ENCODE measurements at regions not wholly inside any gene's neighbourhood (a gene's known extent, or its start where the extent isn't known, plus 50 kb on each side); places are given as distances from the start of the nearest gene placed in this dataset.

DNA sequence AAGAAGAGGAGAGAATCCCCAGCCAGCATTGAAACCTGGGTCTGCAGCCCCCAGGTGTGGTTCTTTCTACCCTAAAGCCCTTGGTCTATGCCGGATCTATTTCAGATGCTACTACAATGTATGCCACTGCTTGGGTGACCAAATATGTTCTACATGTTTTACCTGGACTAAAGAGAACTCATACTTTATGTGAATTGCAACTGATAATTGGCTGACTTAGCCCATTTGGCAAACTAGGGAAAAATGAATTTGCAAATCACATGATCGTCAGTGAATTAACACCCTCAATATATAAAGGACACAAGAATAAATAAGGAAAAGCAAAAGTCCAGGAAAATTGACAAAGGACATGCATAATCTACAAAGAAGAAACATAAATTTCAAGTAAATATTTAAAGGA lies 308.8 kb upstream of the IRX2 start:
- TF ChIP-seq CTCF (conservative IDR thresholded peaks at IDR 0.05; ENCODE audit: low read depth, low read length) = no peak
- TF ChIP-seq EZH2phosphoT487 (IDR thresholded peaks at IDR 0.05; ENCODE audit: borderline replicate concordance, low read length) = no peak
- no peak for TF ChIP-seq EZH2 (IDR thresholded peaks at IDR 0.05; ENCODE audit: low read length, unreplicated experiment)
- ChIA-PET CTCF (no interaction called here), POLR2A (ENCODE audit: unreplicated experiment) (no interaction called here)
- Histone ChIP-seq H3K9me2 (replicated peaks; ENCODE audit: low read length) (no peaks in the 10 kb centered on the region), H3K27me3 (ENCODE audit: low read length) (no peaks in the 10 kb centered on the region), H3K9me3 (ENCODE audit: low read length) (peaks cover 18% of the 10 kb centered on the region; the same call in 1 of the 2 replicates), H3K36me3 (ENCODE audit: low read depth, low read length) (no peaks in the 10 kb centered on the region), H3K27ac (ENCODE audit: low read length) (no peak overlapping the region), H4K20me1 (ENCODE audit: low read length) (no peaks in the 10 kb centered on the region), H3F3A (ENCODE audit: low read length, unreplicated experiment) (no peaks in the 10 kb centered on the region), H3K79me2 (ENCODE audit: low read length) (no peaks in the 10 kb centered on the region), H2AFZ (ENCODE audit: low read length) (no peak overlapping the region), H3K4me1 (ENCODE audit: insufficient read depth, low read length) (no peaks in the 10 kb centered on the region), H3K4me3 (ENCODE audit: low read length) (no peak overlapping the region), H3K9ac (ENCODE audit: low read length) (no peak overlapping the region), H3K4me2 (ENCODE audit: low read length) (no peak overlapping the region)
- ATAC-seq (no peak), DNase-seq (no peak)
- intact Hi-C loops (cut with micrococcal nuclease) = no loop called here
- no TSS peak for BruUV-seq (replicated peaks)

DNA sequence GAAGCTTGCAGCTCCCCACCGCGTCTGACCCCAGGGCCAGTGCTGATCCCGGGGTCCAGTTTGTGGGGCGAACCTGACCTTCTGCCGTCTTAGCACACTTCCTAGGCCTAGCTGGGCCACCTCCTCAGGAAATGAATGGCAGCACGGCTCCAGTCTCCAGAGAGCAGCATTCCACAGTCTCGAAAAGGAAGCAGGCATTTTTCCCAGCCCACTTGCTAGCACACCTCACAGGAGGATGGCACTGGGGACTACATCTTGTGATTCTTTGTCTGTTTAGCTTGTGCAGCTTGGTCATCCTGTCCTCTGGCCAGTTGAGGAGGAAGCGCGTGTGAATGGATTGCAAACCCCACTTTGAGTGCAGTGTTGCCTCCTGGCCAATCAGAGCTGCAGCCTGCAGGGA lies 308.0 kb upstream of the IRX2 start:
- TF ChIP-seq CTCF (conservative IDR thresholded peaks at IDR 0.05; ENCODE audit: low read depth, low read length) = no peak
- TF ChIP-seq EZH2phosphoT487 (IDR thresholded peaks at IDR 0.05; ENCODE audit: borderline replicate concordance, low read length) = no peak
- BruUV-seq (replicated peaks) = no TSS peak
- Histone ChIP-seq H3K27ac (ENCODE audit: low read length) (no peak overlapping the region), H3K27me3 (ENCODE audit: low read length) (no peaks in the 10 kb centered on the region), H2AFZ (ENCODE audit: low read length) (no peak overlapping the region), H3F3A (ENCODE audit: low read length, unreplicated experiment) (no peaks in the 10 kb centered on the region), H3K4me1 (ENCODE audit: insufficient read depth, low read length) (no peaks in the 10 kb centered on the region), H3K9me2 (replicated peaks; ENCODE audit: low read length) (no peaks in the 10 kb centered on the region), H3K36me3 (ENCODE audit: low read depth, low read length) (no peaks in the 10 kb centered on the region; the same call in 1 of the 2 replicates), H3K4me3 (ENCODE audit: low read length) (no peak overlapping the region), H3K9ac (ENCODE audit: low read length) (no peak overlapping the region), H3K4me2 (ENCODE audit: low read length) (no peak overlapping the region), H3K9me3 (ENCODE audit: low read length) (peaks cover 18% of the 10 kb centered on the region; the same call in 1 of the 2 replicates), H3K79me2 (ENCODE audit: low read length) (no peaks in the 10 kb centered on the region), H4K20me1 (ENCODE audit: low read length) (no peaks in the 10 kb centered on the region)
- intact Hi-C loops (cut with micrococcal nuclease) = no loop called here
- DNase-seq (no peak), ATAC-seq (no peak)
- CTCF ChIA-PET = no interaction called here
- POLR2A ChIA-PET (ENCODE audit: unreplicated experiment) = no interaction called here

DNA sequence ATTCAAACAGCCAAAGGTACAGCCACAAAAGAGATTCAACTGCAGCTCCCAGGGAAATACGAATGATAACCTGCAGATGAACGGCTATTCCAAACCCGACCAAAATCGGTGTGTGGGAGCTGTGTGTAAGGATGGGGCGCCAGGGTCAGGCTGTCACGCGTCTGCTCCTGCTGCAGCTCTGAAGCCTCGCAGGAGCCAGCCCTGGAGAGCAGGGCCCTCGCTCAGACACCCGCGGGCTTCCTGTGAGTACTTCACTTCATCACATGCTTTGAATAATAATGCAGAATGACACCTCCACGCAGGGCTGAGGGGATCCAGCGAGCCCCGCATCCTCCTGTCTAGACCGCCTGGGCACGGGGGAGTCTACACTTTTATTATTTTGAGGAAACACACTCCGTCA lies 307.5 kb upstream of the IRX2 start:
- Histone ChIP-seq H3K27me3 (ENCODE audit: low read length) (no peaks in the 10 kb centered on the region), H3K4me3 (ENCODE audit: low read length) (no peak overlapping the region), H3F3A (ENCODE audit: low read length, unreplicated experiment) (no peaks in the 10 kb centered on the region), H3K9me2 (replicated peaks; ENCODE audit: low read length) (no peaks in the 10 kb centered on the region), H2AFZ (ENCODE audit: low read length) (no peak overlapping the region), H3K9ac (ENCODE audit: low read length) (no peak overlapping the region), H4K20me1 (ENCODE audit: low read length) (no peaks in the 10 kb centered on the region), H3K4me1 (ENCODE audit: insufficient read depth, low read length) (no peaks in the 10 kb centered on the region), H3K4me2 (ENCODE audit: low read length) (no peak overlapping the region), H3K79me2 (ENCODE audit: low read length) (no peaks in the 10 kb centered on the region), H3K9me3 (ENCODE audit: low read length) (peaks cover 18% of the 10 kb centered on the region; the same call in 1 of the 2 replicates), H3K36me3 (ENCODE audit: low read depth, low read length) (no peaks in the 10 kb centered on the region; the same call in 1 of the 2 replicates), H3K27ac (ENCODE audit: low read length) (no peak overlapping the region)
- DNase-seq (no peak), ATAC-seq (no peak)
- ChIA-PET POLR2A (ENCODE audit: unreplicated experiment) (no interaction called here), CTCF (no interaction called here)
- no TSS peak for BruUV-seq (replicated peaks)
- TF ChIP-seq EZH2 (IDR thresholded peaks at IDR 0.05; ENCODE audit: low read length, unreplicated experiment) = no peak
- TF ChIP-seq CTCF (conservative IDR thresholded peaks at IDR 0.05; ENCODE audit: low read depth, low read length) = no peak
- TF ChIP-seq EZH2phosphoT487 (IDR thresholded peaks at IDR 0.05; ENCODE audit: borderline replicate concordance, low read length) = no peak
- intact Hi-C loops (cut with micrococcal nuclease) = no loop called here
